ENCODE measurements at regions not wholly inside any gene's neighbourhood (a gene's known extent, or its start where the extent isn't known, plus 50 kb on each side); places are given as distances from the start of the nearest gene placed in this dataset.

- no peaks in the 10 kb centered on the region for H3K27me3 ChIP-seq (replicated peaks in 1 of 2; ENCODE audit: control insufficient read depth in 2 of 2, insufficient read depth in 2 of 2, low read length in 1 of 2)
- no peak overlapping the region for H3K9ac ChIP-seq (ENCODE audit: control insufficient read depth, insufficient read depth, low read length)
- DNase-seq (ENCODE audit: low read depth, low spot score) (no peak), ATAC-seq (no peak), FAIRE-seq (no peak)
- H3K4me2 ChIP-seq (ENCODE audit: control insufficient read depth, insufficient read depth), result no peak overlapping the region
- RAD21 ChIA-PET (ENCODE audit: unreplicated experiment), result no interaction called here
- intact Hi-C loops (cut with micrococcal nuclease; ENCODE audit: unreplicated experiment) (loop anchor here (5.0 to 10.0 kb wide), 4 partner anchors 127 to 1277 kb away; no protein-coding TSS in a partner anchor), in situ Hi-C loops (cut with MboI) (no loop called here)
- H3K27ac ChIP-seq (ENCODE audit: control insufficient read depth, insufficient read depth), result no peak overlapping the region
- POLR2A ChIA-PET, result no interaction called here
- H3K36me3 ChIP-seq (ENCODE audit: control insufficient read depth in 2 of 2, insufficient read depth in 2 of 2, low read length in 1 of 2), result no peaks in the 10 kb centered on the region
- no peaks in the 10 kb centered on the region for H3K79me2 ChIP-seq (ENCODE audit: control insufficient read depth, insufficient read depth, low read length)
- 25% methylated on average over 4 of the region's 4 CpGs for WGBS (ENCODE audit: insufficient coverage, insufficient replicate concordance, low lambda C conversion rate, missing lambda C conversion rate)
- H3K4me1 ChIP-seq (ENCODE audit: control insufficient read depth, insufficient read depth, low read length), result no peaks in the 10 kb centered on the region
- no peak overlapping the region for H3K4me3 ChIP-seq
- SMC1A ChIA-PET (ENCODE audit: uncharacterized antibody, unreplicated experiment), result interaction anchor here (0.6 kb wide), 1 partner anchor 689 kb away, joined by 3 read pairs; no protein-coding TSS in a partner anchor
- H4K20me1 ChIP-seq (ENCODE audit: control insufficient read depth, insufficient read depth), result no peaks in the 10 kb centered on the region
- CTCF ChIA-PET, result interaction anchor here (1.8 to 5.6 kb wide), 4 partner anchors 15 to 315 kb away, joined by 4 to 31 read pairs (median 13); no protein-coding TSS in a partner anchor
- H3K9me3 ChIP-seq (replicated peaks; ENCODE audit: control insufficient read depth, insufficient read depth, low read length), result no peaks in the 10 kb centered on the region
- no TSS peak for BruUV-seq (replicated peaks)
- H2AFZ ChIP-seq (ENCODE audit: control insufficient read depth, low read depth, low read length), result no peak overlapping the region
- TF ChIP-seq SIX5 (IDR thresholded peaks at IDR 0.05; ENCODE audit: low read depth, low read length, severe bottlenecking) (no peak), KAT2A (conservative IDR thresholded peaks at IDR 0.05; ENCODE audit: control insufficient read depth, low read depth, low read length) (no peak), RCOR1 (conservative IDR thresholded peaks at IDR 0.05; ENCODE audit: low read depth, low read length) (no peak), E2F4 (IDR thresholded peaks at IDR 0.05; ENCODE audit: low read depth, low read length) (no peak), SREBF2 (IDR thresholded peaks at IDR 0.05; ENCODE audit: low read length) (no peak), FOXM1 (IDR thresholded peaks at IDR 0.05; ENCODE audit: low read depth, low read length) (no peak), MTA2 (IDR thresholded peaks at IDR 0.05; ENCODE audit: low read depth) (no peak), WRNIP1 (IDR thresholded peaks at IDR 0.05; ENCODE audit: borderline replicate concordance, low read depth, low read length) (no peak), SUZ12 (IDR thresholded peaks at IDR 0.05; ENCODE audit: unreplicated experiment) (no peak), NBN (IDR thresholded peaks at IDR 0.05) (no peak), IKZF1 (conservative IDR thresholded peaks at IDR 0.05) (no peak), NFIC (IDR thresholded peaks at IDR 0.05; ENCODE audit: low read depth, low read length) (no peak), PBX3 (IDR thresholded peaks at IDR 0.05; ENCODE audit: insufficient replicate concordance, low read depth, low read length) (no peak), MXI1 (IDR thresholded peaks at IDR 0.05; ENCODE audit: low read depth, low read length) (no peak), BACH1 (IDR thresholded peaks at IDR 0.05; ENCODE audit: borderline replicate concordance) (no peak), SIN3A (IDR thresholded peaks at IDR 0.05; ENCODE audit: low read depth, low read length) (no peak), EP300 (IDR thresholded peaks at IDR 0.05; ENCODE audit: borderline replicate concordance in 1 of 2, control insufficient read depth in 1 of 2, low read depth in 2 of 2, low read length in 2 of 2) (no peak)
- TF ChIP-seq, protein P1, sequence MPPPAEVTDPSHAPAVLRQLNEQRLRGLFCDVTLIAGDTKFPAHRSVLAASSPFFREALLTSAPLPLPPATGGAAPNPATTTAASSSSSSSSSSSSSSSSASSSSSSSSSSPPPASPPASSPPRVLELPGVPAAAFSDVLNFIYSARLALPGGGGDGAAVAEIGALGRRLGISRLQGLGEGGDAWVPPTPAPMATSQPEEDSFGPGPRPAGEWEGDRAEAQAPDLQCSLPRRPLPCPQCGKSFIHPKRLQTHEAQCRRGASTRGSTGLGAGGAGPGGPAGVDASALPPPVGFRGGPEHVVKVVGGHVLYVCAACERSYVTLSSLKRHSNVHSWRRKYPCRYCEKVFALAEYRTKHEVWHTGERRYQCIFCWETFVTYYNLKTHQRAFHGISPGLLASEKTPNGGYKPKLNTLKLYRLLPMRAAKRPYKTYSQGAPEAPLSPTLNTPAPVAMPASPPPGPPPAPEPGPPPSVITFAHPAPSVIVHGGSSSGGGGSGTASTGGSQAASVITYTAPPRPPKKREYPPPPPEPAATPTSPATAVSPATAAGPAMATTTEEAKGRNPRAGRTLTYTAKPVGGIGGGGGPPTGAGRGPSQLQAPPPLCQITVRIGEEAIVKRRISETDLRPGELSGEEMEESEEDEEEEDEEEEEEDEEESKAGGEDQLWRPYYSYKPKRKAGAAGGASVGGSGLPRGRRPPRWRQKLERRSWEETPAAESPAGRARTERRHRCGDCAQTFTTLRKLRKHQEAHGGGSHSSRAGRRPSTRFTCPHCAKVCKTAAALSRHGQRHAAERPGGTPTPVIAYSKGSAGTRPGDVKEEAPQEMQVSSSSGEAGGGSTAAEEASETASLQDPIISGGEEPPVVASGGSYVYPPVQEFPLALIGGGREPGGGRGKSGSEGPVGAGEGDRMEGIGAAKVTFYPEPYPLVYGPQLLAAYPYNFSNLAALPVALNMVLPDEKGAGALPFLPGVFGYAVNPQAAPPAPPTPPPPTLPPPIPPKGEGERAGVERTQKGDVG (CRISPR knock-in tag; IDR thresholded peaks at IDR 0.05), result no peak
- TF ChIP-seq, protein P2, sequence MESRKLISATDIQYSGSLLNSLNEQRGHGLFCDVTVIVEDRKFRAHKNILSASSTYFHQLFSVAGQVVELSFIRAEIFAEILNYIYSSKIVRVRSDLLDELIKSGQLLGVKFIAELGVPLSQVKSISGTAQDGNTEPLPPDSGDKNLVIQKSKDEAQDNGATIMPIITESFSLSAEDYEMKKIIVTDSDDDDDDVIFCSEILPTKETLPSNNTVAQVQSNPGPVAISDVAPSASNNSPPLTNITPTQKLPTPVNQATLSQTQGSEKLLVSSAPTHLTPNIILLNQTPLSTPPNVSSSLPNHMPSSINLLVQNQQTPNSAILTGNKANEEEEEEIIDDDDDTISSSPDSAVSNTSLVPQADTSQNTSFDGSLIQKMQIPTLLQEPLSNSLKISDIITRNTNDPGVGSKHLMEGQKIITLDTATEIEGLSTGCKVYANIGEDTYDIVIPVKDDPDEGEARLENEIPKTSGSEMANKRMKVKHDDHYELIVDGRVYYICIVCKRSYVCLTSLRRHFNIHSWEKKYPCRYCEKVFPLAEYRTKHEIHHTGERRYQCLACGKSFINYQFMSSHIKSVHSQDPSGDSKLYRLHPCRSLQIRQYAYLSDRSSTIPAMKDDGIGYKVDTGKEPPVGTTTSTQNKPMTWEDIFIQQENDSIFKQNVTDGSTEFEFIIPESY (IDR thresholded peaks at IDR 0.05), result no peak
These were observed 187.0 kb upstream of the BMP2 start for GRCh38 chr20:6580486-6580885.

Data from GM12878 (cell line).